Liver (tissue), 8 donors: ENCODE measurements at regions not wholly inside any gene's neighbourhood (a gene's known extent, or its start where the extent isn't known, plus 50 kb on each side); places are given as distances from the start of the nearest gene placed in this dataset.

ENCODE experiments used
- DNase-seq: peaks from one replicate; pipeline ENCODE4 v3.0.0-alpha.2; 2017; ENCODE audit warnings: low spot score
- H3K27ac ChIP-seq, 2 donors: one replicate each; pipeline ENCODE4 v1.7.0; 2013; ENCODE audit warnings: inconsistent platforms in 2 of 2, low read length in 2 of 2, control low read depth in 1 of 2, low read depth in 1 of 2, mild to moderate bottlenecking in 1 of 2
- H3K27me3 ChIP-seq, 4 donors: one replicate each; pipeline versions ENCODE4 v1.6.1 to v1.7.0; 2013; ENCODE audit warnings: low read length in 3 of 4, inconsistent platforms in 1 of 4, mild to moderate bottlenecking in 1 of 4, moderate library complexity in 1 of 4; ENCODE audit not compliant: control insufficient read depth in 4 of 4, insufficient read depth in 4 of 4
- H3K36me3 ChIP-seq, 4 donors: one replicate each; pipeline versions ENCODE4 v1.6.1 to v1.7.0; 2013; ENCODE audit warnings: low read length in 3 of 4, mild to moderate bottlenecking in 3 of 4, low read depth in 1 of 4, moderate library complexity in 1 of 4; ENCODE audit not compliant: control insufficient read depth in 4 of 4, insufficient read depth in 3 of 4
- H3K4me1 ChIP-seq, 4 donors: one replicate each; pipeline versions ENCODE4 v1.6.1 to v1.7.0; 2013; ENCODE audit warnings: low read length in 3 of 4, mild to moderate bottlenecking in 3 of 4, moderate library complexity in 1 of 4; ENCODE audit not compliant: control insufficient read depth in 4 of 4, insufficient read depth in 4 of 4
- H3K4me3 ChIP-seq, 3 donors: one replicate each; pipeline versions ENCODE4 v1.6.1 to v1.7.0; 2013; ENCODE audit warnings: low read length in 3 of 3, control low read depth in 1 of 3, low read depth in 1 of 3, mild to moderate bottlenecking in 1 of 3
- H3K9ac ChIP-seq, 2 donors: one replicate each; pipeline ENCODE4 v1.7.0; 2013; ENCODE audit warnings: low read length in 2 of 2, mild to moderate bottlenecking in 2 of 2, moderate library complexity in 2 of 2, control low read depth in 1 of 2, low read depth in 1 of 2
- H3K9me3 ChIP-seq, 4 donors: one replicate each; pipeline versions ENCODE4 v1.6.1 to v1.7.0; 2013; ENCODE audit warnings: low read length in 3 of 4; ENCODE audit not compliant: control insufficient read depth in 4 of 4
- ATF3 ChIP-seq: IDR thresholded peaks from 2 replicates; pipeline ENCODE4 v1.6.1; 2016; ENCODE audit warnings: antibody characterized with exemption
- EGR1 ChIP-seq, 2 donors: IDR thresholded peaks; 2 replicates each; pipeline ENCODE4 v1.6.1; 2016 to 2018; ENCODE audit warnings: antibody characterized with exemption in 2 of 2, low read depth in 2 of 2
- FOXA1 ChIP-seq: IDR thresholded peaks from 2 replicates; pipeline ENCODE4 v1.6.1; 2016; ENCODE audit warnings: antibody characterized with exemption
- FOXA2 ChIP-seq: IDR thresholded peaks from 2 replicates; pipeline ENCODE4 v1.6.1; 2016; ENCODE audit warnings: antibody characterized with exemption
- GABPA ChIP-seq, 2 donors: IDR thresholded peaks in 1 of 2; conservative IDR thresholded peaks in 1 of 2; 2 replicates each; pipeline ENCODE4 v1.6.1; 2016; ENCODE audit warnings: antibody characterized with exemption in 2 of 2, mild to moderate bottlenecking in 1 of 2, moderate library complexity in 1 of 2
- HNF4A ChIP-seq, 2 donors: conservative IDR thresholded peaks; 2 replicates each; pipeline ENCODE4 v1.6.1; 2016; ENCODE audit warnings: antibody characterized with exemption in 2 of 2, mild to moderate bottlenecking in 2 of 2
- HNF4G ChIP-seq: IDR thresholded peaks from 2 replicates; pipeline ENCODE4 v1.6.1; 2016; ENCODE audit warnings: antibody characterized with exemption
- JUND ChIP-seq, 2 donors: IDR thresholded peaks; 2 replicates each; pipeline ENCODE4 v1.6.1; 2016; ENCODE audit warnings: antibody characterized with exemption in 2 of 2
- MAX ChIP-seq: IDR thresholded peaks from 2 replicates; pipeline ENCODE4 v1.6.1; 2016; ENCODE audit warnings: antibody characterized with exemption
- NR2F2 ChIP-seq: IDR thresholded peaks from 2 replicates; pipeline ENCODE4 v1.6.1; 2016; ENCODE audit warnings: antibody characterized with exemption
- RAD21 ChIP-seq, 2 donors: IDR thresholded peaks; 2 replicates each; pipeline ENCODE4 v1.6.1; 2016; ENCODE audit warnings: antibody characterized with exemption in 2 of 2, mild to moderate bottlenecking in 2 of 2
- RXRA ChIP-seq, 2 donors: IDR thresholded peaks; 2 replicates each; pipeline ENCODE4 v1.6.1; 2017 to 2018; ENCODE audit warnings: antibody characterized with exemption in 2 of 2, mild to moderate bottlenecking in 1 of 2
- SP1 ChIP-seq: IDR thresholded peaks from 2 replicates; pipeline ENCODE4 v1.6.1; 2018; ENCODE audit warnings: antibody characterized with exemption, mild to moderate bottlenecking
- TAF1 ChIP-seq: conservative IDR thresholded peaks from 2 replicates; pipeline ENCODE4 v1.6.1; 2016; ENCODE audit warnings: antibody characterized with exemption, mild to moderate bottlenecking
- YY1 ChIP-seq: IDR thresholded peaks from 2 replicates; pipeline ENCODE4 v1.6.1; 2016; ENCODE audit warnings: antibody characterized with exemption, mild to moderate bottlenecking
- WGBS: extraction: QIAGEN DNeasy Blood & Tissue Kit; methylation state at CpG from one replicate; pipeline ENCODE4 v1.1.7; 2013; 5-methylcytosine and 5-hydroxymethylcytosine counted together
- TF ChIP-seq, protein P1 (sequence below): fragments of 150-350 bp; IDR thresholded peaks from 2 replicates; pipeline ENCODE4 v1.5.1; 2017; ENCODE audit warnings: improper control_type of control experiment, low read depth, low read length; ENCODE audit not compliant: missing input control
- TF ChIP-seq, protein P2 (sequence below): IDR thresholded peaks from 2 replicates; pipeline ENCODE4 v1.6.1; 2016; ENCODE audit warnings: antibody characterized with exemption
- donor health status: healthy.
- donor health status: healthy.
- donor health status: healthy.
- donor health status: healthy.
- donor health status: healthy.

GRCh38 chr6:141989706-141989959 is 143.1 kb upstream of the GJE1 start:
- no peak for DNase-seq
- no peak overlapping the region for H3K4me3 ChIP-seq
- no peaks in the 10 kb centered on the region for H3K36me3 ChIP-seq
- TF ChIP-seq RXRA (IDR thresholded peaks at IDR 0.05) (no peak), EGR1 (IDR thresholded peaks at IDR 0.05; ENCODE audit: low read depth in 2 of 2) (no peak), MAX (no peak), FOXA1 (no peak), FOXA2 (no peak), RAD21 (IDR thresholded peaks at IDR 0.05) (no peak), TAF1 (no peak), JUND (IDR thresholded peaks at IDR 0.05) (no peak), YY1 (no peak), GABPA (IDR thresholded peaks at IDR 0.05 in 1 of 2, conservative IDR thresholded peaks at IDR 0.05 in 1 of 2) (no peak), ATF3 (no peak), HNF4A (conservative IDR thresholded peaks at IDR 0.05) (no peak), HNF4G (no peak)
- TF ChIP-seq, protein P1, sequence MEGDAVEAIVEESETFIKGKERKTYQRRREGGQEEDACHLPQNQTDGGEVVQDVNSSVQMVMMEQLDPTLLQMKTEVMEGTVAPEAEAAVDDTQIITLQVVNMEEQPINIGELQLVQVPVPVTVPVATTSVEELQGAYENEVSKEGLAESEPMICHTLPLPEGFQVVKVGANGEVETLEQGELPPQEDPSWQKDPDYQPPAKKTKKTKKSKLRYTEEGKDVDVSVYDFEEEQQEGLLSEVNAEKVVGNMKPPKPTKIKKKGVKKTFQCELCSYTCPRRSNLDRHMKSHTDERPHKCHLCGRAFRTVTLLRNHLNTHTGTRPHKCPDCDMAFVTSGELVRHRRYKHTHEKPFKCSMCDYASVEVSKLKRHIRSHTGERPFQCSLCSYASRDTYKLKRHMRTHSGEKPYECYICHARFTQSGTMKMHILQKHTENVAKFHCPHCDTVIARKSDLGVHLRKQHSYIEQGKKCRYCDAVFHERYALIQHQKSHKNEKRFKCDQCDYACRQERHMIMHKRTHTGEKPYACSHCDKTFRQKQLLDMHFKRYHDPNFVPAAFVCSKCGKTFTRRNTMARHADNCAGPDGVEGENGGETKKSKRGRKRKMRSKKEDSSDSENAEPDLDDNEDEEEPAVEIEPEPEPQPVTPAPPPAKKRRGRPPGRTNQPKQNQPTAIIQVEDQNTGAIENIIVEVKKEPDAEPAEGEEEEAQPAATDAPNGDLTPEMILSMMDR: no peak
- WGBS: 8% methylated on average over 1 of the region's 1 CpG
- H3K4me1 ChIP-seq: peaks cover 1 to 27% (median 12%) of the 10 kb centered on the region in 4 donors
- H3K27ac ChIP-seq: peak overlapping the region in 1 of 2 donors; percentile 61
- no peaks in the 10 kb centered on the region for H3K9me3 ChIP-seq
- no peak overlapping the region for H3K9ac ChIP-seq
- no peaks in the 10 kb centered on the region for H3K27me3 ChIP-seq

DNA sequence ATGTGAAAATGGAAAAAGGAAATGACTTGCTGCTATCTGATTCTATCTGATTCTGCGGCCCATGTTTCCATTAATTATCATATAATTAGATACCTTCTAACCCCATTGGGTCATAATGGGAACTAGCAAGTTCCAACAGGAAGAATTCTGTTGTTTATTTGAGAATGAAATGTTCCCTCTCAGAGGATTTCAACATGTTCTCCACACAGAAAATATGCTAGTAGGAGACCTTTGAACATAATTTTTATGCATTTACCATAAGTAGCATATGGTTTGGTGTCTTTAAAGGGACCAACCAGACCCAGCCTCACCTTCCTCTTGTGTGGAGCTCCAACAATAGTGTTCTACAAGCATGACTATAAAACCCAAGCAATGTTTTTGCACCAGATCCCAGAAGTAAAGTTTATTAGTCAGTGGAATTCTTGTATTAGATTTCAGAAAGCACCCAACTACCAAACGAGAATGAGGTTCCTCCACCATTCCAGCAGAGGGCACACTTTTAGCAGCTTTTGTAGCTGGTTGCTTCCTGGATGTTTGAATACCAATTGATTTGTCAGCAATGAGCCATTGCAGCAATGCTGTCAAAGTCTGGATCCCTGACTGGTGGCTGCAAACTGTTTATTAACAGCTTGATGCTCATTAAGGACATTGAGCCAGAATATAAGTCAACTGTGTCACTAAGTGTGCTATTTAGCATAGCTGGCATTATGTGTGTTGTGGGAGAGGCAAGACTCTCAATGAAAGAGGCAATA is 143.6 kb upstream of the GJE1 start:
- DNase-seq: no peak
- H3K27ac ChIP-seq: peak overlapping the region; percentile 61 to 62
- 18% methylated on average over 2 of the region's 2 CpGs for WGBS

More for the DNA sequence above, 143.6 kb upstream of the GJE1 start:
- peak overlapping the region in 1 of 2 donors; percentile 33 for H3K9ac ChIP-seq
- H3K36me3 ChIP-seq: no peaks in the 10 kb centered on the region
- H3K4me3 ChIP-seq: no peak overlapping the region
- H3K4me1 ChIP-seq: peaks cover 1 to 27% (median 12%) of the 10 kb centered on the region in 4 donors
- no peaks in the 10 kb centered on the region for H3K27me3 ChIP-seq
- TF ChIP-seq YY1 (peak; percentile 72), RAD21 (IDR thresholded peaks at IDR 0.05) (peak; percentile 93 to 95), MAX (peak; percentile 37), NR2F2 (no peak), JUND (IDR thresholded peaks at IDR 0.05) (peak in 1 of 2 donors; percentile 15), HNF4G (peak; percentile 67), SP1 (peak; percentile 66), HNF4A (conservative IDR thresholded peaks at IDR 0.05) (peak; percentile 52 to 71), RXRA (IDR thresholded peaks at IDR 0.05) (peak; percentile 25 to 40), ATF3 (no peak), GABPA (IDR thresholded peaks at IDR 0.05 in 1 of 2, conservative IDR thresholded peaks at IDR 0.05 in 1 of 2) (no peak), FOXA2 (peak; percentile 9)
- TF ChIP-seq, protein P1: peak; percentile 82
- TF ChIP-seq, protein P2, sequence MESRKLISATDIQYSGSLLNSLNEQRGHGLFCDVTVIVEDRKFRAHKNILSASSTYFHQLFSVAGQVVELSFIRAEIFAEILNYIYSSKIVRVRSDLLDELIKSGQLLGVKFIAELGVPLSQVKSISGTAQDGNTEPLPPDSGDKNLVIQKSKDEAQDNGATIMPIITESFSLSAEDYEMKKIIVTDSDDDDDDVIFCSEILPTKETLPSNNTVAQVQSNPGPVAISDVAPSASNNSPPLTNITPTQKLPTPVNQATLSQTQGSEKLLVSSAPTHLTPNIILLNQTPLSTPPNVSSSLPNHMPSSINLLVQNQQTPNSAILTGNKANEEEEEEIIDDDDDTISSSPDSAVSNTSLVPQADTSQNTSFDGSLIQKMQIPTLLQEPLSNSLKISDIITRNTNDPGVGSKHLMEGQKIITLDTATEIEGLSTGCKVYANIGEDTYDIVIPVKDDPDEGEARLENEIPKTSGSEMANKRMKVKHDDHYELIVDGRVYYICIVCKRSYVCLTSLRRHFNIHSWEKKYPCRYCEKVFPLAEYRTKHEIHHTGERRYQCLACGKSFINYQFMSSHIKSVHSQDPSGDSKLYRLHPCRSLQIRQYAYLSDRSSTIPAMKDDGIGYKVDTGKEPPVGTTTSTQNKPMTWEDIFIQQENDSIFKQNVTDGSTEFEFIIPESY: peak; percentile 41
- no peaks in the 10 kb centered on the region for H3K9me3 ChIP-seq
